CD4-positive, alpha-beta T cell treated with Interleukin-6 for 4 hours (primary cell): ENCODE measurements at regions not wholly inside any gene's neighbourhood (a gene's known extent, or its start where the extent isn't known, plus 50 kb on each side); places are given as distances from the start of the nearest gene placed in this dataset.
"Not testable (repeated sequence)": the region's sequence is repeated elsewhere in the genome, so short reads cannot be mapped to it uniquely, and the experiment has no call there.

ENCODE experiments used
- DNase-seq: peaks from one replicate; pipeline ENCODE4 v3.0.0-alpha.2; 2020; ENCODE audit warnings: mixed read lengths

DNA sequence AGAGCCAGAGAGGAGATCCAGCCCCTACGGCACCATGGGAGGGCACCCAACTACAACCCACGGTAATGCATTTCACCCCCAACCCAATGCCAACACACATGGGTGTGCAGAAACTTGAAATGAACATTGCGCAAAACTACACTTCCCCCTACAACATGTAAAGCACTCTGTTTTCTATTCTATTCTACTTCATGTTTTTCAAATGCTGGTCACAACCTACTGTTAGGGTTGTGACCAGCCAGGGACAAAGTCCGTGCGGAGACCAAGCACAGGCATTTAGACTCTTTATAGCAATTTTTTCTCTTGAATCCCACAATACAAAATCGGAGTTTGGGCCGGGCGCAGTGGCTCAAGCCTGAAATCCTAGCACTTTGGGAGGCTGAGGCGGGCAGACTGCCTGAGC, 90.6 kb downstream of the MRPL14 start:
- no peak for DNase-seq

DNA sequence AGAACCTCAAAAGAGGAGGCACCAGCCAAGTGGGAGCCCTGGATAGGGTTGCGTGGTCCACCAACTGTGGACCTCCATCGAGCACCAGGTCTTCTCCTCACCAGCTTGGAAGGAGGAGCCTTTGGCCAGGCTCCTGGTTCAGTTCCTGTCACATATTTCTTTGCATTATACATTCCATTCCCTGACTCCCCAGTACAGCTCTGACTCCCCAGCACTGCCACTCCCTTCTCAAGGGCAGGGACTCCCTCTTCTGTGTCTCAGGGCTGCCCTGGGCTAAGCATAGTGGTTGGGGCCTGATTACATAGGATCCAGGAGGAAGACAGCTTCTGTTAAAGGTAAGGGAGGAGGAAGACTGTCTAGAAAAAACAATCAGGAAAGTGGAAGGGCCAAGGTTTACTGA, 91.1 kb downstream of the MRPL14 start:
- no peak for DNase-seq

DNA sequence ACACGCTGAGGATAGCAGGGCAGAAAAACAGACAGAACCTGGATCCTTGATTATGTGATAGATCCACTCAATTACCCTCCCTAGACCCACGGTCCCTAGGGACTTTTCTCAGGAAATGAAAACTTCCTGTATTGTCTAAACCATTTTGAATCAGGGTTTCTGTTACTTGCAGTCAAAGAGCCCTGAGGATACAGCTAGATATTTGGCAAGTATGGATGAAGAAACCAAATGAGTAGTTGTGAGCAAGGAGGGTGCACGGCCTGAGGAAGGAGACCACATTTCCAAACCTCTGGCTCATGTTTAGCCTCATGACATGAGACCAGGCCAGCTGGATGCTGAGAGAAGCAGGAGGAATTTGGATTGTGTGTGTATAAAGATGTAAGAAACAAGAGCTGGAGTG, 91.6 kb downstream of the MRPL14 start:
- no peak for DNase-seq

DNA sequence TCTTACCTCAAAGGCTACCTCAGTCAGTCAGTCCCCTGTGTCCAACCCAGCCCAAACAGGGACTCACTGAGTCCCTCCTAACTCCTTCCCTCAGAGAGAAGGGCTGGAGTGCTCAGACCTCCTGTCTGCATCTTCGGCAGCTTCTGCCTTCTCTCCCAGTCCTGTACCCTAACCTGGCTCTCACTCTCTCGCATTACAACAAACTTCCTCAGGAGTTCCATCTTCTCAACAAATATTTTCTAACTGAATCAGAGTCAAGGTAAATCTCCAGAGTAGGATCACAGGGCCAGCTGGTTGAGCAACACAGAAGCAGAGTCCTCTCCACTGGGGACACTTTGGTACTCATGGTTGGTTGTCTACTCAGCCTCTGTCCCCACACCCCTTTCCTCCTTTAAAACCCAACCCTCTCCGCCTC, 92.3 kb downstream of the MRPL14 start:
- no peak for DNase-seq

DNA sequence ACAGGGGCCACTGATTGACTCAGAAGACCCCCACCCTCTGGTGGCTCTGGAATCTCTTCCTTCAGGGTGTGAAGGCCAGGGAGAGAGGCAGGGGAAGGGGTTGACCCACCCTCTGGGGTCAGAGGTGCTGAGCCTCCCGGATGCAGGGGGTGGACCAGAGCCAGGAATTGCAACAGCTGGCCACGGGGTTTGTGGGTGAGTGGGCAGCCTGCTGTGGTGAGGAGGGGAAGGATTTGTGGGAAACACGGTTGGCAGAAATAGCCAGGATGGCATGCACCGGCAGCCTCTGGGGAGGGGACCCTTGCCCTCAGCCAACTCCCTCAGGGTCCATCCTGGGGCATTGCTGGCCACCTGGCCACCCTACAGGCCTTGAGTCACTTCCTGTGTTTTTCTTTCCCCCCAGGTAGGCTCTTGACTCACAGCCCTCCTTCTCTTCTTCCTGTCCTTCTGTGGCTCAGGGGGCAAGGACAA, 92.8 kb downstream of the MRPL14 start:
- DNase-seq = no peak

DNA sequence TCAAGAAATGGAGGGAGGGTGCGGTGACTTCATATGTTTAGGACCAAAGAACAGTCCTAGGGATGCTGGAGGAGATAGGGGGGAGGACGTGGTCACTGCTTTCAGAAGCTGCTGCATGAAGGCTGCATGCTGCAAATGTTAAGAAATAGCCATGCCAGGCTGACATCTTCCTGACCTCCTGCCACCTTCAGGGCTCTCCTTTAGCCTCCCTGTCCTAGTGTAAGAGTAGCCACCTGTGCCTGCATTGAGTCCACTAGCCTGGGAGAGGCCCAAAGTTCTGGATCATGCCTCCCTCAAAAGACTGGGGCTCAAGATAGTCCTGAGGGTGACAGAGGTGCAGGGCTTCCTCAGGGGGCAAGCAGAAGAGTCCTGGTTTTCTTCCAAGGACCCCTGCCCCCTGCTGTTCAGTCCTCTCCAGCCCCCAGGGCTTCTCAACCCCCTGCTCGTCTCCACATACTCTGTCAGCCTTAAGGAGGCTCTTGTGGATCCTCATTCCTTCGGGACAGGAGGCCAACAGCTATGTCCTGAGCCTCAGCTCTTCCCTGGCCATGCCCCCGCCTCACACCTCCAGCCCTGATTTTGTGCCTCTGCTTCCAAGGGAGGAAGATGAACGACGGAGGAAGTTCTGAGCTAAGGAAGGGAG, 96.3 kb downstream of the MRPL14 start:
- no peak for DNase-seq

DNA sequence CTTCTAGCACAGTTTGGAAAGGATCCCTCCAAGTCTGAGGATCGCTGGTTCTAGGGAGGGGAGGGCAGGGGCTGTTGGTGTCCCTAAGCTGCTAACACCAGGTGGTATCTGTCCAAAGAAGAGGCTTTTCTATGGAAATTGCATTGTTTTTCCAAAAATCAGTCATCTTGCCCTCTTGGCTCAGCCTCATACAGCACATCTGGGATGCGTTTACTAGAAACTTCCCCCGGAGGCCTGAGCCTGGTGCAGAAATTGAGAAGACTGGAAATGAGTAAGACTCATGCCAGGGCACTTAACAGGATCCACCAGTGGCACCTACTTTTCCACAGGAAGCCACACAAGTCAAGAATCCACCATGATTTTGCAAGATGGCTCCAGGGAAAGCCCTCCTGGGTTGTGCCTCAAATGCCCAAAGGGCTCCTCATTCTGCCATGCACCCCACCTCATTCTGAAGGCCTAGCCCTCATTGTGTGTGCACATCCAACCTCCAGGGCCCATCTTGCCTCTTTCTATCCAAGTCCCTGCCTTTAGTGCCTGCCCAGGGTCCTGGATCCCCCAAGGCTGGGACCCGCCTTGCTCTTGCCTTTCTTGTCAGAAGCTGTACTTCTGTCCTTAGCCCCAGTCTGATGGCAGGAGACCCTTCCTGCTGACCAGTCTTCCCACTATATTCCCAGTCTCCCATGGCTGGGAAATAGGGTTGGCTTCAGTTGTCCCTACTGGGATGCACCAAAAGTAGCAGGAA, 97.6 kb downstream of the MRPL14 start:
- DNase-seq = no peak

DNA sequence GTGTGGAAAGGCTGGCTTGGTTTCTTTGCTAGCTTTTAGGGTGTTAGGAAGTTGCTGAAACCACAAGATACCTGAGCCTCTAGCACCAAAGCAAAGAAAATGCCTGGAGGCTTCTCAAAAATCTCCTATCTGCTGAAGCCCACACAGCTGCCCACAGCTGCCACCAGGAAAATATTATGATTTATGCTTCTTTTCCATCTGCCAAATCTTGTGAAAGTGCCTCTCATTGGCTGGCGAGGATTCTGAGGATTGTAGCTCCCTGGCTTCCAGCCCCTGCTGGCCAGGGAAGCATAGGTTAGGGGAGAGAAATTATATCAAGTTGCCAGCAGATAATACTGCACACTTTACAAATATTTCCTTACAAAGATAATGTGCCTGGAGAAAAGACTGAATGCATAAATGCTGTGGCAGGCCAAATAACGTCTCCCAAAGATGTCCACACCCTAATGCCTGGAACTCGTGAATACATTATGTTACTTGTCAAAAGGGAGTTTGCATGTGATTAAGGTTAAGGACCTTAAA, 98.4 kb downstream of the MRPL14 start:
- no peak for DNase-seq

DNA sequence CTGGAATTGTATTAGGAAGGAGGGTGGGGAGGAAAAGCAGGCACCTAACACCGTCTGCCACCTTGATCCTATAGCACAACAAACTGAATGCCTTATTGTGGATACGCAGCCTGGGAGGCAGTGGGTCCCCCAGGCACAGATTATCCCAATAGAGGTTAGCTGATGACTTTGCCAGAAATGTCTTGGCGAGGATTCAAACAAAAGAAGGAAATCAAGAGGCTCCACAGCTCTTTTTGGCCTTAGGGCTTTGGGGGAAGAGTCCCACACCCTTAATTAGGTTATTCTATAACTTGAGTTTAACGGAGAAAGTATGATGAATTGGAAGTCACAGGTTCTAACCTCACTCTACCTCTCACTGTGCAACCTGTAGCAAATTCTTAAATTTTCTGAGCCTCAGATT, 102.0 kb downstream of the MRPL14 start:
- DNase-seq = no peak

DNA sequence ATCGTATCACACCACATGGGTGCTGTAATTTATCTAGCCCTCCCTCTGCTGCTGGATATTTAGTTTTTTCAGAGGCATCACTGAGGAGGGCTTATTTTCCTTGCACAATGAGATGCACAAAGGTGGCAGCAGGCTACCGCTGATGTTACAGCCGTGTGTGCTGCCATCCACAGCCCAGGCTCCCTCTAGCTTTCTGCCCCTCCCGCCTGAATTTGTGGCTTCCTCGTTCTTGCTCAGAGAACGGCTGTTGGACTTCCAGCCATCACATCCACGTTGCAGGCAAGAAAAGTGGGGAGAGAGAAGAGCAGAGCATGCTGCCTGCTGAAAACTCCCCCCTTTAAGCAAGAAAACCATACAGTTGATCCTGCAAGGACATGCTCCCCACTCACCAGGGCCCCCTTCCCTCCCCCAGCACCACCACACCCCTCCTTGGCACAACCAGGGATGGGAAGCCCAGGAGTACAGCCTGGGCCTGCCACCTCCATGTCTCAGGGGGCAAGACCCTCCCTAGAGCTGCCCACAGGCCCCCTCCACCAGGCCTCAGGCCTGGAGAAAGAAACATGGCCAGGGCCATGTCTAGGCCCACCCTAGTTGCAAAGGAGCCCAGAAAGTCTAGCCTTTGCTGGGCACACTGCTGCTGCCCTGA, 102.6 kb downstream of the MRPL14 start:
- no peak for DNase-seq

DNA sequence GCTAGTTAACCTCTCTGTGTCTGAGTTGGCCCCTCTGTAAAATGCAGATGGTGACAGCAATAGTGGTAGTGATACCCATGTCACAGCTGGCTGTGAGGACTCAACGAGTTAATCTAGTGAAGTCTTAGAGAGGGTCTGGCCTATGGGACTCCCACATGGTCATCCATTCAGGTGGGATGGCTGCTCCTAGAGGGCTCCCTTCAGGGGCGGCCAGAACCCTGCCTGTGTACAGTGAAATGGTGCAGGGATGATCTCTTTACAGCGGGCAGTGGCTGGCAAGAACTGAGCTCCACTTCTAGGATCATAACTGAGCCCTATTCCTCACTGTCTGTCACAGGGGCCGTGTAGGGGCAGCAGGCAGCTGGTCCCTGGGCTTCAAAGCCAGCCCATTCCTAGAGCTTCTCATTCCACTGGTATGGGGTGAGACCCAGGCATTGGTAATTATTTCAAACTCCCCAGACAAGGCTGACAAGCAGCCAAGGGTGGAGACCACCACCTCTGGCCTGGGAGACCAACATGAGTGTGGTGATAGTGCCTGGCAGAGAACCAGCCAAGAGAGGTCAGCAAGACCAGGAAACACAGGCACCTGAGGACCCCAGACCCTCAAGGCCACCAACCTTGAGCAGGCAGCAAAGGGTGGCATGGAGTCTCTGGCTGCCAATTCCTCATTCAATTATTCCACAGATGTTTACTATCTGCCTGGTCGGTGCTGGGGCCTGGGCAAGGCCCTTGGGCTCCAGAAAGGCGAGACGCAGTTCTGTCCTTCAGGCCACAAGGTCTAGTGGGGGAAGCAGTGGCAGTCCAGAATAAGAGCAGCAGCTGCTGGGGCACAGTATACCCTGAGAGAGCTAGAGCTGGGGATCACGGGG, 103.4 kb downstream of the MRPL14 start:
- DNase-seq = no peak

DNA sequence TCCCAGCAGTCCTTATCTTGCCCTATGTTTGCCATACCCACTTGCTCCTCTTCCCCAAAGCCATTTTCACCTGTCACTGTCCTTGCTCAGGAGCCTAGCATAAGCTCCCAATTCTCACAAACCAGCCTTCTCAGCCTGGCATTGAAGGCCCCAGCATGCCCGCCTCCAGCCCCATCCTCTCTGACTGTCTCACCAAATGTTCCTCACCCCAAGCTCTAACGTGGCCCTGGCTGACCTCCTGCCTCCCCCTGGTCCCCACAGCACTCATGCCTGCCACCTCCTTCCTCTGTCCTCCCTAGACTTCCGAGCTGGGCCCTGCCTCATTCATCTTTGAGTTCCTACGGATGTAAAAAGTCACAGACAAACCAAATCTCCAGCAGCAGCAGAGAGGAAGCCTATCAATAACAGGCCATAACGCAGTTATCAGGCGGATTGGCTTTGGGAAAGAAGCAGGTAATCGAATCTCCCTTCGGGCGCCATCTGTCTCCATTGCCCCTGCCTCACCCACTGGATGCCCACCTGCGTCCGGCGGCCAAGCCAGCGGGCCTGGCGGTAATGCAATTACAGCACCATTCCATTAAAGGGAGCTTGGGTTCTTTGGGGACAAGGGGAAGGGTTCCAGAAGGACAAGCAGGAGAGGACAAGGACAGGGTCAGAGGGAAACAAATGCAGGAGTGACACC, 104.4 kb downstream of the MRPL14 start:
- no peak for DNase-seq

DNA sequence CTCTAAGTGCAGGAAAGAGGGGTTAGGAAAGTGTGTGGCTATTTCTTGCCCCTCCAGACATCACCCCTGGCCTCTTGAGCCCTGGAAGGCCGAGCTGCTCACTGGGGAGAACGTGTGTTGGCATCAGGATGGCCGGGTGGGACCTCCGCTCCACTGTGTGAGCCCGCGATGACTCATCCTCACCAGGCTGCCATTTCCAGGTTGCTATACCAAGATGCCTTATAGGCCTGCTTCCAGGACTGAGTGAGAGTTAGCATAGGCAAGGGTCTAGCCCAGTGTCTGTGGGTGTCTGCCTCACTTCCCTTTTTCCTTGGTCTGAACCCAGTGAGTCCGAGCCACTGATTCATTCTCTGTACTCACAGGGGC, 105.0 kb downstream of the MRPL14 start:
- no peak for DNase-seq

DNA sequence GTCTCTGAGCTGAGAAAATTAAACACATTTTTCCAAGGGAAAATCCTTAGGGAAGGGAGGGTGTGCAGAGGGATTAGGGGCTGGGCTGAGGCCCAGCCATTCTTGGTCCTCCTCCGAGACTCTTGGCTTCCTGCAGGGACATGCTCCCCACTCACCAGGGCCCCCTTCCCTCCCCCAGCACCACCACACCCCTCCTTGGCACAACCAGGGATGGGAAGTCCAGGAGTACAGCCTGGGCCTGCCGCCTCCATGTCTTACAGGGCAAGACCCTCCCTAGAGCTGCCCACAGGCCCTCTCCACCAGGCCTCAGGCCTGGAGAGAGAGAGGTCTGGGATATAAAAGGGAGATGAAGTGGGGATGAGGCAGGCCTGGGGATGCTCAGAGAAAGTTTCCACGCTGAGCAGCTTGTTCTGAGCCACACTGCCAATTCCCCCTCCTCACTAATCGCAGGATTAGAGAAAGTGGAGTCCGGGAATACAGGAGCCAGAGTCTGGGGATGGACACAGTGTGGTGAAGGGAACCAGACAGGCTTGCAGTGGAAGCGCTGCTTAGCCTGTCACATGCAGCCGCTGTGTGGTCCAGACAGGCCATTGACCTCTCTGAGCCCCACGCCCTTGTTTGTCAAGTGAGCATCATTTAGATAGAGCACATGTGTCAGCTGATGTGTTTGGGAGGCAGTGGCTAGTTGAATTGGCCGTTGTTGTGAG, 105.5 kb downstream of the MRPL14 start:
- no peak for DNase-seq

DNA sequence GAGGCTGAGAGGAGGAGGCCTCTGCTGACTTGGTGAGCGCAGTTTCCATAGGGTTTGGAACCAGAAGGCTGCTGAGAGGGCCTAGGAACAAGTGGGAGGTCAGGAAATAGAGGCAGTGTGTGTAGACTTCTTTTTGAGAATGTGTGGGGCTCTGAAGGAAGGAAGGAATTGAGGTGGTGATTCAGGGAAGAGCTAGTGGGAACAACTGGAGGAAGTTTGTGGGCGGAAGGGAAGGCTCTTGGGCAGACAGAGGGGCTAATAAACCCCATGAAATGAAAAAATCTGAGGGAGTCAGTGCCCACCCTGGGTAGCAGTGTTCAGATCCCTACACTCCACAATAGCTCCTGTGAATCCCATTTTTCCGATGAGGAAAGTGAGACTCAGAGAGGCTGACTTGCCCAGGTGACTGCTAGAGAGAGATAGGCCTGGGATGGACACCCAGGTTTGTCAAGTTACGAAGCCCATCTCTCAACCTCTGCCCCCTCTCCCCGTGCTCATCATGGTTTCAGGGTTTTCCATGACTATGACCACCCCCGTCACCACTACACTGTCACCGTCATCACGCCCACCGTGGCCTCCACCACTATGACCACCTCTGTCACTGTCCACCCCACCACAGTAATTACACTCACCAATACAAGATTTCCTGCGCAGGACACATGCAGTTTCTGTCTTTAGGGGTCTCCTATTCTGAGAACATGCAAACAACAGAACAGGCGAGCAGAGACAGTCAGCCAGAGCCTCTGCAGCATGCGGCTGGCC, 106.4 kb downstream of the MRPL14 start:
- DNase-seq = no peak

DNA sequence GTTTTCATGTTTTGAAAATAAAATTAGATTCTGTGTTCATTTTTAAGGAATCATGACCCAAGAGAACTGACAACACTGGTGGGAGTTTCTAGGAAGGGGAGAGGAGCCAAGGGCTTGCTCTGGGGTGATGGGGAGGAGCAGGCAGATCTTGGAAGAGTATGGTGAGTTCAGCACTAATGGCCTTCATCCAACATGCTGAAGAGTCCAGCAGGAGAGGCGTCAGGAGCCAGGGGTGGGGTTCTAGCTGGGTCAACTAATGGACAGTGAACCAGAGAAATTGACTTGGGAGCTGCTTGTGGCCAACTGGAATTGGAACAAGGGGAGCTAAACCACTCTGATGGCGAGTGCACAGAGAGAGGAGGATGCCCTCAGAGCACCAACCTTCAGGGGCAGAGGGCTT, 107.1 kb downstream of the MRPL14 start:
- DNase-seq = no peak

DNA sequence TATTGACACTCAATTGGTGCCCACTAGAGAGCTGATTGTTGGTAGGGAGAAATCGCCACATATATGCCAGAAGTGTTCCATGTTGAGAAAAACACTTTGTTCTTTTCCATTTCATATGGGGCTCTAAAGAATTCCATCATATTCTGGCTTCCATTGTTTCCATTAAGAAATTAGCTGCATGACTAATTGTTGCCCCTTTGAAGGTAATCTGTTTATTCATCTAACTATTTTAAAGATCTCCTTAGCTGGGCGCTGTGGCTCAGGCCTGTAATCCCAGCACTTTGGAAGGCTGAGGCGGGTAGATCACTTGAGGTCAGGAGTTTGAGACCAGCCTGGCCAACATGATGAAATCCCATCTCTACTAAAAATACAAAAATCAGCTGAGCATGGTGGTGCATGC, 109.9 kb downstream of the MRPL14 start:
- not testable (repeated sequence) for DNase-seq

DNA sequence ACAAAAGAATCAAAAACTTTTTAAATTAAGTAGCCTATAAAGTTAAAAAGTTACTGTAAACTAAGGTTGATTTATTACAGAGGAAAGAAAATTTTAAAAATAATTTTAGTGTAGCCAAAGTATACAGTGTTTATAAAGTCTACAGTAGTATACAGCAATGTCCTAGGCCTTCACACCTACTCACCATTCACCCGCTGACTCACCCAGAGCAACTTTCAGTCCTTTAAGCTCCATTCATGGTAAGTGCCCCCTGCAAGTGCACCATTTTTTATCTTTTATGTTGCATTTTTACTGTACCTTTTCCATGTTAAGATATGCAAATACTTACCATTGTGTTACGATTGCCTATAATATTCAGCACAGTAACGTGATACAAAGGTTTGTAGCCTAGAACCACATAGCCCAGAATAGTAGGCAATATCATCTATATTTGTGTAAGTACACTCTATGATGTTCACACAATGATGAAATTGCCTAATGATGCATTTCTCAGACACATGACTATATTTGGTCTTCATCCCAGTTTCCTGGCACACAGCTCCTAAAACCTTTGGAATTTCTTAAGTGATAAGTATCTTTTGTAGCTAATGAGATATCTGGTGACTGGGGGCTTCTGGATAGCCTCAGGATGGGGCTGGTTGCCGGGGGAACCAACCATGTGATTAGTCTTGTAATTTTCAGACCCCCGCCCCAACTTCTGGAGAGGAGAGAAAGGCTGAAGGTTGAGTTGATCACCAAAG, 111.0 kb downstream of the MRPL14 start:
- no peak for DNase-seq

DNA sequence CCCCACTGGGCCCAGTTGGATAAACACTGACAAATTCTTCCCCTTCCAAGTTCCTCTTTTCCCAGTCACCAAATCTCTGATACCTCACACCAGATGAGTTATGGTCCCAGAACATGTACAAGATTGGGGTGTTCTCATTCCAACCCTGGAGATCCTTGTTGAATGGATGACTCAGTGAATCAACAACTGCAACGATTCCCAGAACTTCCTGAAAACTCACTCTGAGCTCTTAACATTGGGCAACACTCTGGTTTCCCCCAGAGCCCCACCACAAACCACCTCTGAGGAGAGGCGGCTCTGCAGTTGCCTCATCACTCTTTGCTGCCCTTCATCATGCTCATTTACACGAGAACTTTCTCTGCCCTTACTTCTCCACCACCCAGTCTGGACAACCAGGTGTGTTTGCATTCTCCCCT, 115.2 kb downstream of the MRPL14 start:
- DNase-seq = no peak

DNA sequence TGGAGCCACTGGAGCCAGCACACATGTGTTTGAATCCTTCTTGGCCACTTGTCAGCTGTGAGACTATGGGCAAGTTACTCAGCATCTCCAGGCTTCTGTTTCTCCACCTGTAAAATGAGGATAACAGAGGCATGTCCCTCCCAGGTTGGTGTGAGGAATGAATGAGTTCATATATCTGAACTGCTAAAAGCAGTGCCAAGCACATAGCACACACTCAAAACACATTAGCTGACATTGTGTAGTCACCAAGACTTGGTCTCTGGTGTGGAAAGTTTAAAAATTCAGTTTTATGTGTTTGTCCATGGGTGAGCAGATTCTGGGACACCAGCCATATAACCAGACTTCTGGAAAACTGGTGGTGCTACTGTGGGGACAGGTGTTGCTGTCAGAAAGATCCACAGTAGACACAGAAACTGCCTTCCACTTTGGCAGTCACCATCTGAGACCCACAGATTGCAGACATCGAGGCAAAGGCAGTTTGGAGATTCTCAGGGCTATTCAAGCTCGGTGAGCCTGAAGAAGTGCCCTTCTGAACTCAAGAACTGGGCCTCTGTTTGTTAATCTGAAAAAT, 115.8 kb downstream of the MRPL14 start:
- no peak for DNase-seq
